NCI-H82 treated with DMSO at 0.1 percent for 48 hours (cell line): ENCODE measurements at regions not wholly inside any gene's neighbourhood (a gene's known extent, or its start where the extent isn't known, plus 50 kb on each side); places are given as distances from the start of the nearest gene placed in this dataset.
"Not testable (repeated sequence)": the region's sequence is repeated elsewhere in the genome, so short reads cannot be mapped to it uniquely, and the experiment has no call there.

Source experiments
- DNase-seq: peaks from one replicate; lab custom pipeline; 2025; ENCODE audit not compliant: unreplicated experiment; lab: John Stamatoyannopoulos, UW

GRCh38 chr4:154907345-154908045 is 126.4 kb downstream of the RBM46 start:
- not testable (repeated sequence) for DNase-seq

DNA sequence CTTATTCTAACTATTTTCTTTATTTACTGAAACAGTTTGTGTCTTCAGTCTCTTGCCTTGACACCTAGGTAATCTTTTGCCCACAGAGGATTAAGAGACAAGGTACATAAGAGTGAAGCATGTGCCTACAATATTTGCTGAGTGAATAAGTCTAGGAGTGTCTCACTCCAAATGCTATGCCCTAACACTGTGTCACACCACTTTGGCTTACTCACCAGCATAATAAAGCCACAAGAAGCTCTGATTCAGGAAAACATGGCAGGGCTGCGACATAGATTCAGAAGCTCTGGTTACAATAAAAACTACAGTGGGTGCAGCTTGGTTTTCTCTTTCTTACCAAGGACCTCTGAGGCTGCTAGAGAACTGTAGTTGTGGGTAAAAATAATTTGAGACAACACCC is 127.1 kb downstream of the RBM46 start:
- no peak for DNase-seq

- DNase-seq = no peak
Measured at GRCh38 chr4:154911097-154911496, 130.0 kb downstream of the RBM46 start.

DNA sequence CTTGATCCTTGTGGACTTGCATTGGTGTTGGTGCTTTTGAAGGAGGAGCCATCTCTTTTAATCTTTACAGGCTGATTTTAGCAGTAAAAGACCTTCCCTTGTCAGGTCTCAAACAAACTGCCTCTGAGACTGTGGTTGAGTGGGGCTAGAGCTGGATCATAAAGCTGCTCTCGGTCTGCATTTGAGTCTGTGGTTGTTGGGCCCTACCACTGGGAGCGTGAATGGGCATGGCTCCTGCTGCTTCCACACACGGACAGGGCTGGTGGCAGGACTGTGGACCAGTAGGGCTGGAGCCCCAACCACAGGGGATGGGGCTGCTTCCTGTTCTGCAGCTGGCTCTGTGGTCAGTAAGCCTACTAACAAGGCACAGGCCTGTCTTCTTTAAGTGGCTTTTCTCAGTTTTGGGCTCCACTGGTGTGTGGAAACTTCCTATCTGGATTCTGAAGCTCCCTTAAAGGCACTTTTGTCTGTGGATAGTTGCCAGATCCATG is 130.6 kb downstream of the RBM46 start:
- DNase-seq = no peak

DNA sequence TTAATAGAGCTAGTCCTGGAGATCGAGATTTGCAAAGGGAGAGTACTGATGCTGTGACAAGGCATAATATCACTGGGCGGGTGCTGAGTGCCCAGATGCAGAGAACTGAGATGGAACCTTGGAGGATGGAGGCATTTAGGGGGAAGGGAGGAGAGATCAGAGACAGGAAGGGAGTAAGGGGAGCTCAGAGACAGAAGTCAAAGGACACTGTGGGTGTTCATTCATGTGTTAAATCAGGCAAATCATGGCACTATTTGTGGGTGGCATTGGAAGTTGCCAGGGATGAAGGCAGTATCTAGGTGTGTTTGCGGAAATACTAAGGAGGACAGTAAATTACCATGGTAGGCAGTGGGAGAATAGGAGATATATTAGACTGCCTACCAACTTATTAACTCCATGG is 135.0 kb downstream of the RBM46 start:
- no peak for DNase-seq

- DNase-seq = no peak
Measured at GRCh38 chr4:154927126-154927680, 146.1 kb downstream of the RBM46 start.

DNA sequence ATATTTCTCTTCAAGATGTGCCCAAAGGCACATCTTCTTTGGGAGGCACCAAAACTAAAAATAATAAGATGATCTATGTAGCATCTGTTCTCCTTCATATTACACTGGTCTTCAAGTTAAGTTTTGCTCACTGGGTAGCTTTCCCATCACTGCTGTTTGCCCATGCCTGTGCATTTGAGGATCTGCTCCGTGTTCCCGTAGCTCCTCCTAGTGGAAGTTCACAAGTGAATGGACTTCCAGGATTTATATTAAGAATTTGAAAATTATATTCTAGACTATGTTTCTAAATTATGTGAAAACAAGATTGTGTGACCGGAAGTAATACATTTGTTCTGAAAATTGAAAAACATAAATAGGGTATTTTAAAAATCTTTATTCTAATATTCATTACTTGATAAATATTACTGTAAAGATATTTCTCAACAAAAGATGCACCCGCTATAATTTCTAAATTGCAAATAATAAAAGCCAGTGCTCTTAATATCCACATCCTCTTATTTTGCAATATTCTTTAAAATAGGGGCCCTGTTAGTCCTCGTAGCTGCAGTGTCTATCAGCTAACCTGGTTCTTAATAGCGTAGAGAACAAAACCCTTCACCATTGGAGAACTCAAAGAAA is 147.7 kb downstream of the RBM46 start:
- no peak for DNase-seq

- no peak for DNase-seq
Measured at GRCh38 chr4:154936873-154937272, 155.8 kb downstream of the RBM46 start.

DNA sequence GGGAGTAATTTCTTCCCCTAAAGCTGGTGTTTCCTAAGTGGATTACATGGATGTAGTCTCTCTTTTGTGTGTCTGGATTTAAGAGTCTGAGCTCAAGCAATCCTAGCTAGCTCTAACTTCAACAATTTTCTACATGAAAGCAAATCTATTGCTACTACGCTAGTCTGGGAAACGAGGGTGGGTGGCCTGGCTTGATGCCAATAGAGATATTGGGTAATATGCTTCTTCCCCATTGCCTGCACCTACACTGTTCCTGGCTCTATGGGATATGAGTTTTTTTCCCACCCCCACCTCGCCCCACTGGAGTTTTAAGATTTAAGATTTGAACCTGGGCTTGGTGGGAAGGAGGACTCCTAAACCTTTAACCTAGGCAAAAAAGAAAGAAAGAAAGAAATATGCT is 158.8 kb downstream of the RBM46 start:
- no peak for DNase-seq

- DNase-seq = no peak
Measured at GRCh38 chr4:154942176-154942575, 161.1 kb downstream of the RBM46 start.

DNA sequence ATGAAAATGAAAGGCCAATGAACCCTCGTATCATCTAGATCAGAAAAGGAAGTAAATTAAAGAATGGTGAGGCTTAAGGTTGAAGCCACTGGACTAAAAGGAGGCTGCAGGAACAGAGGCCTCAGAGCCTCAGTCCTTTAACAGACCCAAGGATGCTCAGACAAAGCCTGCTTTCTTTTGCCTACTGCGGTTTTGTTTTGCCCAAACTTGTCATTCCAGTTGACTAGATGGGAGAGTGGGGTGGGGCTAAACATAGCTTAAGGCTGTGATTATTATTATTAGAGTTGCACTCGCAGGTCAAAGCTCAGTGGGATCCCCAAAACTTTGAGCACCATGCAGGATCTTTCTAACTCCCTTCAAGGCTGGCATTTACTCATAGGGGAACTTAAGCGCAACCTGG is 163.9 kb downstream of the RBM46 start:
- no peak for DNase-seq

DNA sequence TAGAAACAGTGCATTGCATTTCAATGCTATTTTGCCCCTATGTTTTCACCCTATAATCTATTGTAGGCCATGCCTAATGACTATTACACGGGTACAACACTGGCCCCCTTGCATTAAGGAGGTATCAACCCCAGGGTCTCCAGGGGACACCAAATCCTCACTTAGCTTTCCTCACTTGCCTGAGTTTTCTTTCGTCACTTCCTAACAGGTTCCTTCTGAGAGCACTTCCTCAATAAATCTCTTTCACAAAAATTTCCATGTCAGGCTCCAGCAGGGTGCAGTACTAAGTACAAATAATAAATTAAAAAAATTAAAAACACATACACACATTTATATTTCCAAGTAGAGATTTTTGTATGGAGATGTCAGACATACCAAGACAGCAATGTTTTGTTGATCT is 165.0 kb downstream of the RBM46 start:
- no peak for DNase-seq

DNA sequence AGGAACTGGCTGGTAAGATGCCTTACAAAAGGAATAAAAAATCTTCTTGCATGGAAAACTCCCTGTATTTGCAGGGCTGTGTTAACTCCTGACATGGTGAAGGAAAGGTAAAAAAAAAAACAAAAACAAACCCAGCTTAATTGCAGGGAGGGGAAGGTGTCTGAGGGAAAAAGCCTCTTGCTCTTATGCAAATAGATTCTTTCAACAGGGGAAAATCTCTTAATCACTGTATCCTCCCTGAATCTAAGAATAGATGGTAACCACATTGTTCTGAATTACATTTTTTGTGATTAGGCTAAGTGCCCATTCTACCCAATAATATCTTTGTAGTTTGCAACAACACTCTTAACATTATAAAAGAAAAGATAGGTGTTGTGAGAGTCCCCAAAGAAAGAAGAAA is 172.6 kb downstream of the RBM46 start:
- no peak for DNase-seq

DNA sequence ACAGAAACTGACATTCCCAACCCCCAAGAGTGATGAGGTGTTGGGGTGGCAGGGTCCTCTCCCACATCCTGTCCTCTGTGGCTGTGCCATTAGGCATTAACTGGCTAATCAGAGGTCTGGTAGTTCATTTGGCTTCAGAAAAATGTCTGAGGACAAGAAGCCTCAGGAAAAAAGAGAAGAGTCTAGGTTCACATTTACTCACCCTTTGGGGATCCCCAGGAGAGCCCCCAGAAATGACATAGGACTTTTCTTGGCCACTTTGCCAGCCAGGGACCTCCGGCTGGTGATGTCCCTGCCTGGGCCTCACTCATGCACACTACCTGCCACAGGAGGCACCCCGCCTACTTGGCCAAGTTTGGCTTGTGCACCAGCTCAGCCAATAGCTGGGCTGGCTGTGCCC is 173.0 kb downstream of the RBM46 start:
- DNase-seq = no peak

GRCh38 chr4:154958121-154958520 is 177.0 kb downstream of the RBM46 start:
- DNase-seq = no peak

GRCh38 chr4:154958621-154959358 is 177.7 kb downstream of the RBM46 start:
- DNase-seq = no peak

GRCh38 chr4:154959756-154960155 is 178.7 kb downstream of the RBM46 start:
- no peak for DNase-seq

DNA sequence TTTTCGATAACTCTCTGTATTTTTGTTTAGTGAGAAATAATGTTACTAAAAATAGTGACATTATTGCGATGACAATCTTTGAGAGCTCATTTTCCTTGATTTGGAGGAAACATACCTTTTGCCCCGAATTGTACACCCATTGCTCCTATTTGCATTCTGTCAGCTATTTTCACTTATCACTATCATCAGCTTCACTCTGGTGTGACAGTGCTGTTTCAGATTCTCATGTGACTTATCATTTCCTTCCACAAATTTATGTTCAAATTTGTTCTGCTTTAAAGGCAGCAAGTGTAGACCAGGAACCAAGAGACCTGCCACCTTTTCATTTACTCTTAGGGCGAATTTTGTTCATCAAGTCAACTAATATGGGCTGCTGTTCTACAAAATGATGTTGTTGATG is 179.4 kb downstream of the RBM46 start:
- DNase-seq = no peak

DNA sequence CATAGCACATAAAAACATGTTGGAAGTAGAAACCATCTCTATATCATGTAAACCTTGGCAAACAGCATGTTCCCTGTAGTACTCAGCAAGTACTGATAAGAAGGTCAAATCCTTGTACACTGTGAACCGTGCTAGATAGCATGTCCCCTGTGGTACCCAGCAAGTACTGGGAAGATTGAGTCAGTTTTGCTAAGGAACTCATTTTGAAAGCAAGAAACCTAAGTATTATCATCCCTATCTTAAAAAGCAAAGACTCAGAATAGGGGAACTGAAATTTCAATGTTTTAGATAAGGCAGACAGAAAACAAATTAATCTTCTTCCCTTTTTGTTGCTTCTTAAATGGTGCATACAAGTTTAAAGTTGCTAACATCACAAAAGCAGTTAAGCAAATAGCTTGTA is 180.2 kb downstream of the RBM46 start:
- DNase-seq = no peak

DNA sequence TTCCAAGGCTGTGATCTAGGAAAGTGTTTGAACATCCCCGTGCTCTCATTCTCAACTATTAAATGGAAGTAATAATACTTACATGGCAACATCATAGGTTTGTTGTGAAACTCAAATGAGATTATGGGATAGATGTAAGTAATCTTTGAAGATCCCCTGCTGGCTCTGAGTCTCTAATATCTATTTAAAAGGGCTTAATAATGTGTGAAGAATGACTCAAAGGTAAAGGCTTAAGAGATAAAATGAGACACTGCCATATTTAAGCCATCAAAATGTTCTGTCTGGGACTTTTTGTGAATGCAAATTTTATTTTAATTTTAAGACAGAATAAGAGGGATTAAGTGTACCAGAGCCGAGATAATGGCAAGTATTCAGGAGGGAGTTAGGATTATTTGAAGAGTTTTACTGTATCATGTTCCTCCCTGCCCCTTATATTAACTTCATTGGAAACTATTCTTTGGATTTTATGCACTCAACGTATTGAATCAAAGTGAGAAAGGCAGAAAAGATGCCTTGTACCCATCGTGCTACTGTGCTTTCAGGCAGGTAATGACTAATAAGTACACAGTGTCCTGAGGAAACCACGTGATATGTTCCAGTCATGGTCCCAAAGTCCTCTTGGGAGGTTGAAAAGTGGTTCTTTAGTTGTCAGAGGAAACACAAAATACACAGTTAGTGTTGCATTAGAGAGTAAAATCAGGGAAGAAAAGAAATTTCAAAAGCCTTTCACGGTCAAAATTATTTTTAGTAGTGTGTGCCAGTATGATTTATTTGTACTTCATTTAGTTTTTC is 192.4 kb downstream of the RBM46 start:
- DNase-seq = peak; percentile 78

DNA sequence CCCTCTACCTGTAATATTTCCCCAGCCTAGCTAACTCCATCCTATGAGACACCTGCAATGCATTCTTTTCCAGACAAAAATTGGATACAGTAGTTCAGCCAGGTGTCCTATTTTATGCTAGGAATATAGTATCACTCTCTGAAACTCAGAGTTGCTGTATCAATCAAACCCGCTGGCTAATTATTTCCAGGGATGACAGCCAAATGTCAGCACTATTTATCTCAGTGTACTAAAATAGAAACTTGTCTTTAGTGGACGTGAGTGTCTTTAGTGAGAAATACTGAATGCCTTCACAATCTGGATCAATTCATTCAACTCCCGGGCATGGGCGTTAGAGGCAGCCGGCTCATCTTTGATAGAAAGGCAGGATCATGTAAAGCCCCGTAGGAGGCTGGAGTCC is 196.2 kb downstream of the RBM46 start:
- DNase-seq = no peak
